ENCODE measurements at regions not wholly inside any gene's neighbourhood (a gene's known extent, or its start where the extent isn't known, plus 50 kb on each side); places are given as distances from the start of the nearest gene placed in this dataset.
A peak's percentile ranks its signal among the peaks of the same experiment; 100 is the strongest.

- no peak for DNase-seq (ENCODE audit: extremely low read depth, low read depth)
- no peak for TF ChIP-seq CTCF (IDR thresholded peaks at IDR 0.05; ENCODE audit: low read depth, low read length, missing control alignments)
- H3K4me3 ChIP-seq (replicated peaks; ENCODE audit: low read depth, low read length), result no peak overlapping the region
Measured at GRCh38 chr6:113636357-113636824, 220.8 kb upstream of the MARCKS start.

GRCh38 chr6:113640051-113640450, 217.1 kb upstream of the MARCKS start:
- TF ChIP-seq CTCF (IDR thresholded peaks at IDR 0.05; ENCODE audit: low read depth, low read length, missing control alignments), result no peak
- DNase-seq (ENCODE audit: extremely low read depth, low read depth), result no peak
- no peak overlapping the region for H3K4me3 ChIP-seq (replicated peaks; ENCODE audit: low read depth, low read length)

GRCh38 chr6:113642001-113642713, 215.0 kb upstream of the MARCKS start:
- TF ChIP-seq CTCF (IDR thresholded peaks at IDR 0.05; ENCODE audit: low read depth, low read length, missing control alignments), result no peak
- H3K4me3 ChIP-seq (replicated peaks; ENCODE audit: low read depth, low read length), result no peak overlapping the region
- DNase-seq (ENCODE audit: extremely low read depth, low read depth), result no peak

GRCh38 chr6:113642714-113643406, 214.3 kb upstream of the MARCKS start:
- no peak for TF ChIP-seq CTCF (IDR thresholded peaks at IDR 0.05; ENCODE audit: low read depth, low read length, missing control alignments)
- no peak for DNase-seq (ENCODE audit: extremely low read depth, low read depth)
- no peak overlapping the region for H3K4me3 ChIP-seq (replicated peaks; ENCODE audit: low read depth, low read length)

- no peak overlapping the region for H3K4me3 ChIP-seq (replicated peaks; ENCODE audit: low read depth, low read length)
- TF ChIP-seq CTCF (IDR thresholded peaks at IDR 0.05; ENCODE audit: low read depth, low read length, missing control alignments), result no peak
- no peak for DNase-seq (ENCODE audit: extremely low read depth, low read depth)
Measured at GRCh38 chr6:113643407-113643770, 213.8 kb upstream of the MARCKS start.

- H3K4me3 ChIP-seq (replicated peaks; ENCODE audit: low read depth, low read length), result no peak overlapping the region
- peak; percentile 93 for DNase-seq (ENCODE audit: extremely low read depth, low read depth)
- TF ChIP-seq CTCF (IDR thresholded peaks at IDR 0.05; ENCODE audit: low read depth, low read length, missing control alignments), result no peak
Measured at GRCh38 chr6:113644861-113645575, 212.1 kb upstream of the MARCKS start.
